Endothelial cell of umbilical vein (primary cell): ENCODE measurements at regions not wholly inside any gene's neighbourhood (a gene's known extent, or its start where the extent isn't known, plus 50 kb on each side); places are given as distances from the start of the nearest gene placed in this dataset.

Experiments used
- BruUV-seq: library from RNA; stranded (reverse); fragments of 400-500 nt; replicated peaks from 2 replicates; lab custom pipeline; 2021; lab: Mats Ljungman, UMichigan
- CTCF ChIA-PET: fragments of 300-600, 350-600 bp; sonication (Branson Sonifier 250); formaldehyde crosslinking; loops from one replicate; lab custom pipeline; 2021; ENCODE audit warnings: antibody characterized with exemption, inconsistent platforms; lab: Charles Lee
- POLR2A ChIA-PET: fragments of 300-600, 350-600 bp; sonication (Branson Sonifier 250); formaldehyde crosslinking; loops from one replicate; lab custom pipeline; 2021; ENCODE audit warnings: antibody characterized with exemption, inconsistent platforms; lab: Charles Lee
- DNase-seq: peaks from one replicate; pipeline ENCODE4 v3.0.0-alpha.2; 2011; ENCODE audit warnings: low read depth, low spot score
- FAIRE-seq: peaks from 2 replicates; lab custom pipeline; 2011; peaks lifted over from hg19 to GRCh38; lab: Jason Lieb, UNC
- H2AFZ ChIP-seq: 2 replicates; pipeline ENCODE4 v1.6.0; 2012; ENCODE audit warnings: low read depth, low read length, control low read depth, inconsistent platforms
- H3K27ac ChIP-seq: 2 replicates; pipeline ENCODE4 v1.5.1; 2011; ENCODE audit warnings: low read depth, mild to moderate bottlenecking, control low read depth, low read length, moderate library complexity; ENCODE audit not compliant: insufficient read depth
- H3K27me3 ChIP-seq, 2 experiments: 2 replicates each; pipeline versions ENCODE4 v1.6.0 to v1.6.1; 2011; ENCODE audit warnings: low read length in 2 of 2, mixed read lengths in 1 of 2; ENCODE audit not compliant: control insufficient read depth in 2 of 2, insufficient read depth in 2 of 2
- H3K36me3 ChIP-seq, 2 experiments: 2 replicates in 1 of 2; 3 replicates in 1 of 2; pipeline ENCODE4 v1.5.1; 2011; ENCODE audit warnings: low read length in 2 of 2, mild to moderate bottlenecking in 1 of 2, moderate library complexity in 1 of 2; ENCODE audit not compliant: control insufficient read depth in 2 of 2, insufficient read depth in 2 of 2; ENCODE audit errors: extremely low read depth in 1 of 2
- H3K4me1 ChIP-seq: 3 replicates; pipeline ENCODE4 v1.5.1; 2011; ENCODE audit warnings: mild to moderate bottlenecking, low read length; ENCODE audit not compliant: control insufficient read depth, insufficient read depth; ENCODE audit errors: extremely low read depth
- H3K4me2 ChIP-seq: 2 replicates; pipeline ENCODE4 v1.6.1; 2011; ENCODE audit warnings: low read length, control low read depth, mixed read lengths; ENCODE audit not compliant: insufficient read depth
- H3K4me3 ChIP-seq, 3 experiments: fragments of 200-600 bp in 1 of 3; sonication (generic), shearing (Covaris generic) in 1 of 3; replicated peaks in 1 of 3; 2 replicates each; pipeline ENCODE4 v1.5.1; 2011 to 2016; ENCODE audit warnings: control low read depth in 3 of 3, low read length in 3 of 3, mild to moderate bottlenecking in 2 of 3, inconsistent platforms in 1 of 3, low read depth in 1 of 3, moderate library complexity in 1 of 3; ENCODE audit not compliant: insufficient read depth in 1 of 3
- H3K79me2 ChIP-seq: 2 replicates; pipeline ENCODE4 v1.6.0; 2012; ENCODE audit warnings: low read length, inconsistent platforms; ENCODE audit not compliant: control insufficient read depth, insufficient read depth
- H3K9ac ChIP-seq: replicated peaks from 2 replicates; pipeline ENCODE3; 2011; ENCODE audit warnings: low read length, control low read depth; ENCODE audit not compliant: insufficient read depth; ENCODE audit errors: extremely low read depth
- H3K9me1 ChIP-seq: replicated peaks from 3 replicates; pipeline ENCODE4 v1.6.0; 2011; ENCODE audit warnings: mild to moderate bottlenecking, low read length; ENCODE audit not compliant: control insufficient read depth, insufficient read depth; ENCODE audit errors: extremely low read depth
- H3K9me3 ChIP-seq: replicated peaks from 2 replicates; pipeline ENCODE4 v1.5.1; 2012; ENCODE audit warnings: low read length, inconsistent platforms; ENCODE audit not compliant: control insufficient read depth, insufficient read depth
- H4K20me1 ChIP-seq: replicated peaks from 2 replicates; pipeline ENCODE3; 2011; ENCODE audit warnings: mild to moderate bottlenecking, low read length; ENCODE audit not compliant: control insufficient read depth, insufficient read depth; ENCODE audit errors: extremely low read depth
- CTCF ChIP-seq, 2 donors: IDR thresholded peaks; 1 replicate in 1 of 2; 2 replicates in 1 of 2; pipeline ENCODE4 v1.5.1; 2011; ENCODE audit warnings: low read length in 2 of 2, mild to moderate bottlenecking in 2 of 2, moderate library complexity in 2 of 2, control low read depth in 1 of 2, inconsistent platforms in 1 of 2, low read depth in 1 of 2; ENCODE audit not compliant: insufficient read depth in 1 of 2; ENCODE audit errors: extremely low read depth in 1 of 2
- EZH2 ChIP-seq: IDR thresholded peaks from 2 replicates; pipeline ENCODE4 v1.6.1; 2012; ENCODE audit warnings: borderline replicate concordance, low read depth, mild to moderate bottlenecking, moderate library complexity, low read length, inconsistent platforms; ENCODE audit not compliant: severe bottlenecking
- FOS ChIP-seq: IDR thresholded peaks from 2 replicates; pipeline ENCODE4 v1.6.1; 2011; ENCODE audit warnings: mild to moderate bottlenecking, low read length, moderate library complexity, borderline replicate concordance; ENCODE audit not compliant: insufficient read depth
- GATA2 ChIP-seq: IDR thresholded peaks from 2 replicates; pipeline ENCODE4 v1.7.0; 2011; ENCODE audit warnings: low read depth, mild to moderate bottlenecking, moderate library complexity, mixed read lengths, low read length; ENCODE audit not compliant: insufficient read length, insufficient read depth
- JUN ChIP-seq: IDR thresholded peaks from 2 replicates; pipeline ENCODE4 v1.6.1; 2011; ENCODE audit warnings: borderline replicate concordance, low read depth; ENCODE audit not compliant: insufficient read length, insufficient read depth
- MAX ChIP-seq: IDR thresholded peaks from 2 replicates; pipeline ENCODE4 v1.6.1; 2011; ENCODE audit not compliant: insufficient read depth, insufficient read length
- MYC ChIP-seq: IDR thresholded peaks from one replicate; pipeline ENCODE4 v1.6.1; 2011; ENCODE audit warnings: mild to moderate bottlenecking, low read depth, low read length
- POLR2A ChIP-seq: IDR thresholded peaks from 2 replicates; pipeline ENCODE4 v1.6.1; 2012; ENCODE audit warnings: low read depth, mild to moderate bottlenecking, control low read depth, low read length
- POLR2AphosphoS5 ChIP-seq: IDR thresholded peaks from 2 replicates; pipeline ENCODE4 v1.6.1; 2012; ENCODE audit warnings: low read depth, mild to moderate bottlenecking, control low read depth, low read length, moderate library complexity; ENCODE audit not compliant: insufficient read depth
- dilution Hi-C: fragments of 300-500 bp; cut with MboI; formaldehyde crosslinking; loops from one replicate; pipeline ENCODE4 v1.15.0; 2019; ENCODE audit warnings: low sequenced_read_pairs; ENCODE audit not compliant: extremely low pct_ligation_motif_present
- intact Hi-C: fragments of 100-400 bp; cut with micrococcal nuclease; formaldehyde crosslinking; loops from one replicate; pipeline ENCODE4 v1.10.0; 2022

- no peak overlapping the region for H3K27ac ChIP-seq
- no peak overlapping the region for H3K4me2 ChIP-seq
- no peaks in the 10 kb centered on the region for H4K20me1 ChIP-seq
- H3K36me3 ChIP-seq, result no peaks in the 10 kb centered on the region
- DNase-seq (no peak), FAIRE-seq (no peak)
- H3K79me2 ChIP-seq, result no peaks in the 10 kb centered on the region
- POLR2A ChIA-PET, result no interaction called here
- H3K9ac ChIP-seq, result no peak overlapping the region
- no peaks in the 10 kb centered on the region for H3K4me1 ChIP-seq
- TF ChIP-seq MYC (no peak), POLR2A (no peak), GATA2 (no peak), MAX (no peak), JUN (no peak), FOS (no peak), POLR2AphosphoS5 (no peak)
- H3K4me3 ChIP-seq, result no peak overlapping the region
- CTCF ChIA-PET, result no interaction called here
- H3K9me3 ChIP-seq, result no peaks in the 10 kb centered on the region
- H2AFZ ChIP-seq, result no peak overlapping the region
- dilution Hi-C loops (no loop called here), intact Hi-C loops (no loop called here)
- H3K27me3 ChIP-seq, result peaks cover 5% of the 10 kb centered on the region in 2 experiments
- H3K9me1 ChIP-seq, result no peaks in the 10 kb centered on the region
- no TSS peak for BruUV-seq
These were observed 101.6 kb upstream of the APC start for GRCh38 chr5:112635771-112636731.

- DNase-seq, result no peak
- no peak overlapping the region for H3K4me2 ChIP-seq
- FAIRE-seq, result no peak
- H4K20me1 ChIP-seq, result no peaks in the 10 kb centered on the region
- peaks cover 5 to 6% of the 10 kb centered on the region in 2 experiments for H3K27me3 ChIP-seq
- no peaks in the 10 kb centered on the region for H3K9me3 ChIP-seq
- no peak overlapping the region for H3K4me3 ChIP-seq
- BruUV-seq, result no TSS peak
- ChIA-PET CTCF (no interaction called here), POLR2A (no interaction called here)
- no peaks in the 10 kb centered on the region for H3K36me3 ChIP-seq
- H3K9me1 ChIP-seq, result no peaks in the 10 kb centered on the region
- dilution Hi-C loops, result no loop called here
- TF ChIP-seq POLR2AphosphoS5 (no peak), JUN (no peak), MAX (no peak), CTCF (IDR thresholded peaks at IDR 0.05; ENCODE audit: extremely low read depth in 1 of 2, insufficient read depth in 1 of 2, low read depth in 1 of 2, low read length in 2 of 2) (no peak), EZH2 (no peak), MYC (no peak), POLR2A (no peak), GATA2 (no peak), FOS (no peak)
- H3K4me1 ChIP-seq, result no peaks in the 10 kb centered on the region
- H2AFZ ChIP-seq, result no peak overlapping the region
- intact Hi-C loops, result no loop called here
- H3K79me2 ChIP-seq, result no peaks in the 10 kb centered on the region
- H3K9ac ChIP-seq, result no peak overlapping the region
- no peak overlapping the region for H3K27ac ChIP-seq
These were observed 100.9 kb upstream of the APC start for GRCh38 chr5:112636751-112637150.
